ENCODE measurements at regions not wholly inside any gene's neighbourhood (a gene's known extent, or its start where the extent isn't known, plus 50 kb on each side); places are given as distances from the start of the nearest gene placed in this dataset.

DNA sequence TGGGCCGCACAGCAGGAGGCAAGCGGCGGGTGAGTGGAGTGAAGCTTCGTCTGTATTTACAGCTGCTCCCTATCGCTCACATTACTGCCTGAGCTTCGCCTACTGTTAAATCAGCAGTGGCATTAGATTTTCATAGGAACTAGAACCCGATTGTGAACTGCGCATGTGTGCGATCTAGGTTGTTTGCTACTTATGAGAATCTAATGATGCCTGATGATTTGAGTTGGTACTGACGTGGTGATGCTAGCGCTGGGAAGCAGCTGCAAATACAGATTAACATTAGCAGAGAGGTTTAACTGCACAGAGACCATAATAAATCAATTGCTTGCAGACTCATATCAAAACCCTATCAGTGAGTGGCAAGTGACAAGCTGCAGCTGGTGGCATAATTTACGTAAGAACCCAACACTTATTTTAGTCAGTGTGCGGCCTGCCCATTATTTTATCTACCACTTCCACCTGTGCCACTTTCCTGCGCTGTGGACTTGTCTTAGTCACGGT lies 133.4 kb upstream of the CDH9 start:
- Histone ChIP-seq H3K27ac (replicated peaks) (no peak overlapping the region), H3K9me3 (replicated peaks) (peaks cover 11% of the 10 kb centered on the region), H3K4me1 (no peaks in the 10 kb centered on the region), H3K4me3 (no peak overlapping the region), H3K36me3 (no peaks in the 10 kb centered on the region), H3K27me3 (ENCODE audit: low read depth) (no peaks in the 10 kb centered on the region)
- TF ChIP-seq CTCF (IDR thresholded peaks at IDR 0.05; ENCODE audit: borderline replicate concordance): no peak
- intact Hi-C loops (cut with micrococcal nuclease): no loop called here
- no peak for DNase-seq

DNA sequence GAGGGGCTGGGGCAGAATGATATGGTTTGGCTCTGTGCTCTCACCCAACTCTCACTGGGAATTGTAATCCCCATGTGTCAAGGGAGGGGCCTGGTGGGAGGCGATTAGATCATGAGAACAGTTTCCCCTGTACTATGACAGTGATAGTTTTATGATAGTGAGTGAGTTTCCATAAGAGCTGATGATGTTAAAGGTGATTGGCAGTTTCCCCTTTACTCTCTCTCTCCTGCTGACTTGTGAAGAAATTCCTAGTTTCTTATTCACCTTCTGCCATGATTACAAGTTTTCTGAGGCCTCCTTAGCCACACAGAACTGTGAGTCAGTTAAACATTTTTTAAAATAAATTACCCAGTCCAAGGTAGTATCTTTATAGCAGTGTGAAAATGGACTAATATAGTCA lies 120.4 kb upstream of the CDH9 start:
- Histone ChIP-seq H3K36me3 (no peaks in the 10 kb centered on the region), H3K4me3 (no peak overlapping the region), H3K27ac (replicated peaks) (no peak overlapping the region), H3K27me3 (ENCODE audit: low read depth) (no peaks in the 10 kb centered on the region), H3K4me1 (no peaks in the 10 kb centered on the region), H3K9me3 (replicated peaks) (peaks cover 65% of the 10 kb centered on the region)
- no peak for DNase-seq
- intact Hi-C loops (cut with micrococcal nuclease): no loop called here
- TF ChIP-seq CTCF (IDR thresholded peaks at IDR 0.05; ENCODE audit: borderline replicate concordance): no peak

- Histone ChIP-seq H3K9me3 (replicated peaks) (peaks cover 71% of the 10 kb centered on the region), H3K4me1 (no peaks in the 10 kb centered on the region), H3K4me3 (no peak overlapping the region), H3K27me3 (ENCODE audit: low read depth) (no peaks in the 10 kb centered on the region), H3K27ac (replicated peaks) (no peak overlapping the region), H3K36me3 (no peaks in the 10 kb centered on the region)
- no peak for TF ChIP-seq CTCF (IDR thresholded peaks at IDR 0.05; ENCODE audit: borderline replicate concordance)
- DNase-seq: no peak
- intact Hi-C loops (cut with micrococcal nuclease): no loop called here
Measured at GRCh38 chr5:27158171-27158570, 119.8 kb upstream of the CDH9 start.

DNA sequence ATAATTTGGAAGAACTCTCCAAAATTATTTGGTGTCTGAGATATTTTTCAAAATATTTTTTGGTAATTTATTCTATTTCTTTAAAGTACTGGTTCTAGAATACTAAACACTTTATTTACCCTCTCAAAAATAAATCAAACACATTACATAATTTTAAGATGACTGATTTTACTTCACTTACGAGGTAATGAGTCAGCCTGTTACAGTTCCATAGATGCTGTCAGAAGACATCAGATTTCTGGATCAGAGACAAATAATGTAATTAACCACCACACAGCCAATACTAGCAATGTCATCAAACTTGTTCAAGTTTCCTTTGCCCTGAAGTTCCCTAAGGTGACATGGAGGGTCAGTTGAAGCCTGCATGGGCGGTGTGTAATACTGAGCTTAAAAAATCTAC lies 106.1 kb upstream of the CDH9 start:
- Histone ChIP-seq H3K27ac (replicated peaks) (no peak overlapping the region), H3K36me3 (no peaks in the 10 kb centered on the region), H3K4me1 (no peaks in the 10 kb centered on the region), H3K4me3 (no peak overlapping the region), H3K27me3 (ENCODE audit: low read depth) (no peaks in the 10 kb centered on the region), H3K9me3 (replicated peaks) (peaks cover under 1% of the 10 kb centered on the region)
- TF ChIP-seq CTCF (IDR thresholded peaks at IDR 0.05; ENCODE audit: borderline replicate concordance): no peak
- no peak for DNase-seq
- intact Hi-C loops (cut with micrococcal nuclease): no loop called here

DNA sequence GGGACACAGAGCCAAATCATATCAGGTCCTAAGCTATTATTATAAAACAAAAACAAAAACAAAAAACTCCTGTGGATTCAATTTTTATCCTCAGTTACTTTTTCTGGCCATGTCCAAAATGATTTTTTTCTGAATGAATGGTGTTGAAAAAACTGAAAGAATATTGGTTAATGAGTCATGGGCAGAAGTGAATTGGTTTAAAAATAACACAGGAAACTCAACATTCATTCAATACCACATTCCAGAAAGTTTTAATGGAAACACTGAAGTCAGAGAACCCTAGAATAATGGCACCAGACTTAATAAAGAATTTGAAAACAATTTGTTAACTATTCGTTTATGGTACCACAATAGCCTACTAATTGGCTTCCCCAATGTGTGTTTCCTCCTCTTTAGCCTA lies 102.4 kb upstream of the CDH9 start:
- Histone ChIP-seq H3K4me1 (no peaks in the 10 kb centered on the region), H3K9me3 (replicated peaks) (peaks cover 12% of the 10 kb centered on the region), H3K27ac (replicated peaks) (no peak overlapping the region), H3K27me3 (ENCODE audit: low read depth) (no peaks in the 10 kb centered on the region), H3K36me3 (no peaks in the 10 kb centered on the region), H3K4me3 (no peak overlapping the region)
- no peak for TF ChIP-seq CTCF (IDR thresholded peaks at IDR 0.05; ENCODE audit: borderline replicate concordance)
- no peak for DNase-seq
- intact Hi-C loops (cut with micrococcal nuclease): no loop called here

GRCh38 chr5:27130587-27130986 lies 92.2 kb upstream of the CDH9 start:
- H3K4me1 ChIP-seq: no peaks in the 10 kb centered on the region
- no peak overlapping the region for H3K27ac ChIP-seq (replicated peaks)
- no peak overlapping the region for H3K4me3 ChIP-seq
- H3K27me3 ChIP-seq (ENCODE audit: low read depth): no peaks in the 10 kb centered on the region
- DNase-seq: no peak
- H3K36me3 ChIP-seq: no peaks in the 10 kb centered on the region
- TF ChIP-seq CTCF (IDR thresholded peaks at IDR 0.05; ENCODE audit: borderline replicate concordance): no peak
- H3K9me3 ChIP-seq (replicated peaks): peaks cover under 1% of the 10 kb centered on the region
- intact Hi-C loops (cut with micrococcal nuclease): no loop called here

Data from left ventricle myocardium inferior (tissue), 1 donor.